GM19043 (cell line): ENCODE measurements at regions not wholly inside any gene's neighbourhood (a gene's known extent, or its start where the extent isn't known, plus 50 kb on each side); places are given as distances from the start of the nearest gene placed in this dataset.
"Not testable (repeated sequence)": the region's sequence is repeated elsewhere in the genome, so short reads cannot be mapped to it uniquely, and the experiment has no call there.

Experiments used
- ATAC-seq: cut with Tn5 transposase; IDR thresholded peaks from one replicate; pipeline ENCODE4 v1.9.1; 2021; ENCODE audit warnings: low read depth; ENCODE audit not compliant: unreplicated experiment

GRCh38 chr1:187038784-187039183 is 210.0 kb downstream of the PLA2G4A start:
- ATAC-seq, result no peak

- no peak for ATAC-seq
Measured at GRCh38 chr1:187041104-187041503, 212.4 kb downstream of the PLA2G4A start.

GRCh38 chr1:187042538-187042937 is 213.8 kb downstream of the PLA2G4A start:
- ATAC-seq, result no peak

- ATAC-seq, result not testable (repeated sequence)
Measured at GRCh38 chr1:187043433-187043832, 214.7 kb downstream of the PLA2G4A start.

GRCh38 chr1:187044411-187044810 is 215.7 kb downstream of the PLA2G4A start:
- no peak for ATAC-seq

- ATAC-seq, result no peak
Measured at GRCh38 chr1:187045371-187045770, 216.6 kb downstream of the PLA2G4A start.

GRCh38 chr1:187046293-187046692 is 217.5 kb downstream of the PLA2G4A start:
- ATAC-seq, result no peak

- ATAC-seq, result no peak
Measured at GRCh38 chr1:187047298-187047697, 218.5 kb downstream of the PLA2G4A start.

- peak; percentile 77 for ATAC-seq
Measured at GRCh38 chr1:187051618-187052232, 223.0 kb downstream of the PLA2G4A start.

- ATAC-seq, result no peak
Measured at GRCh38 chr1:187053876-187054275, 225.1 kb downstream of the PLA2G4A start.

GRCh38 chr1:187054862-187055757 is 226.4 kb downstream of the PLA2G4A start:
- ATAC-seq, result no peak

- no peak for ATAC-seq
Measured at GRCh38 chr1:187063271-187063670, 234.5 kb downstream of the PLA2G4A start.

GRCh38 chr1:187067160-187067559 is 238.4 kb downstream of the PLA2G4A start:
- no peak for ATAC-seq

- ATAC-seq, result no peak
Measured at GRCh38 chr1:187070076-187070475, 241.3 kb downstream of the PLA2G4A start.

- ATAC-seq, result peak; percentile 61
Measured at GRCh38 chr1:187072262-187073034, 243.7 kb downstream of the PLA2G4A start.

- peak; percentile 31 for ATAC-seq
Measured at GRCh38 chr1:187073035-187073560, 244.3 kb downstream of the PLA2G4A start.

GRCh38 chr1:187073634-187074245 is 245.0 kb downstream of the PLA2G4A start:
- ATAC-seq, result not testable (repeated sequence)

GRCh38 chr1:187074445-187075048 is 245.8 kb downstream of the PLA2G4A start:
- ATAC-seq, result no peak

- no peak for ATAC-seq
Measured at GRCh38 chr1:187076922-187077321, 248.2 kb downstream of the PLA2G4A start.

- no peak for ATAC-seq
Measured at GRCh38 chr1:187078321-187078720, 249.6 kb downstream of the PLA2G4A start.
